Mesenchymal stem cell (in vitro differentiated cells and primary cell): ENCODE measurements at regions not wholly inside any gene's neighbourhood (a gene's known extent, or its start where the extent isn't known, plus 50 kb on each side); places are given as distances from the start of the nearest gene placed in this dataset.

Experiments used
- DNase-seq: peaks from one replicate; pipeline ENCODE4 v3.0.0-alpha.2; 2013
- H2AFZ ChIP-seq: one replicate; pipeline ENCODE4 v1.6.1; 2013; ENCODE audit warnings: low read depth, mild to moderate bottlenecking, control low read depth, inconsistent platforms, low read length, moderate library complexity
- H2AK5ac ChIP-seq: 2 replicates; pipeline ENCODE4 v1.6.1; 2013; ENCODE audit warnings: low read length, moderate library complexity, mild to moderate bottlenecking, inconsistent platforms; ENCODE audit not compliant: severe bottlenecking
- H2BK120ac ChIP-seq: one replicate; pipeline ENCODE4 v1.6.1; 2013; ENCODE audit warnings: low read depth, mild to moderate bottlenecking, inconsistent platforms, low read length, moderate library complexity
- H2BK12ac ChIP-seq, 2 experiments: one replicate each; pipeline ENCODE4 v1.6.1; 2013; ENCODE audit warnings: inconsistent platforms in 2 of 2, low read length in 2 of 2, mild to moderate bottlenecking in 2 of 2, moderate library complexity in 2 of 2, control low read depth in 1 of 2
- H2BK15ac ChIP-seq: one replicate; pipeline ENCODE4 v1.6.1; 2013; ENCODE audit warnings: mild to moderate bottlenecking, low read depth, inconsistent platforms; ENCODE audit not compliant: poor library complexity, severe bottlenecking
- H2BK5ac ChIP-seq: 2 replicates; pipeline ENCODE4 v1.6.1; 2013; ENCODE audit warnings: low read depth, mild to moderate bottlenecking, low read length, control low read depth, inconsistent platforms; ENCODE audit not compliant: poor library complexity, severe bottlenecking
- H3K14ac ChIP-seq, 2 experiments: one replicate each; pipeline ENCODE4 v1.6.1; 2013; ENCODE audit warnings: inconsistent platforms in 2 of 2, low read length in 2 of 2, control low read depth in 1 of 2, mild to moderate bottlenecking in 1 of 2, moderate library complexity in 1 of 2
- H3K18ac ChIP-seq, 2 experiments: one replicate each; pipeline ENCODE4 v1.6.1; 2013; ENCODE audit warnings: inconsistent platforms in 2 of 2, low read length in 2 of 2, control low read depth in 1 of 2, low read depth in 1 of 2, mild to moderate bottlenecking in 1 of 2
- H3K23ac ChIP-seq, 2 experiments: one replicate each; pipeline ENCODE4 v1.6.1; 2013; ENCODE audit warnings: inconsistent platforms in 2 of 2, low read length in 2 of 2, mild to moderate bottlenecking in 2 of 2, moderate library complexity in 2 of 2, control low read depth in 1 of 2
- H3K27ac ChIP-seq: 2 replicates; pipeline ENCODE4 v1.5.1; 2013; ENCODE audit warnings: mild to moderate bottlenecking, moderate library complexity, low read length, control low read depth, inconsistent platforms; ENCODE audit not compliant: poor library complexity, severe bottlenecking
- H3K27me3 ChIP-seq, 2 experiments: 2 replicates each; pipeline versions ENCODE4 v1.6.1 to v1.7.0; 2013; ENCODE audit warnings: low read length in 2 of 2, mild to moderate bottlenecking in 2 of 2, moderate library complexity in 2 of 2, control low read depth in 1 of 2, inconsistent platforms in 1 of 2; ENCODE audit not compliant: control insufficient read depth in 1 of 2, insufficient read depth in 1 of 2
- H3K36me3 ChIP-seq, 2 experiments: 2 replicates each; pipeline versions ENCODE4 v1.6.1 to v1.7.0; 2013; ENCODE audit warnings: low read length in 2 of 2, control low read depth in 1 of 2, inconsistent platforms in 1 of 2, low read depth in 1 of 2, mild to moderate bottlenecking in 1 of 2; ENCODE audit not compliant: insufficient read depth in 2 of 2, control insufficient read depth in 1 of 2
- H3K4ac ChIP-seq, 2 experiments: one replicate each; pipeline ENCODE4 v1.6.1; 2013; ENCODE audit warnings: inconsistent platforms in 2 of 2, low read length in 2 of 2, mild to moderate bottlenecking in 2 of 2, moderate library complexity in 2 of 2, control low read depth in 1 of 2, low read depth in 1 of 2
- H3K4me1 ChIP-seq: 2 replicates; pipeline ENCODE4 v1.6.1; 2013; ENCODE audit warnings: low read depth, low read length, control low read depth; ENCODE audit not compliant: control insufficient read depth, insufficient read depth
- H3K4me2 ChIP-seq: 2 replicates; pipeline ENCODE4 v1.6.1; 2013; ENCODE audit warnings: low read length, mild to moderate bottlenecking, inconsistent platforms; ENCODE audit not compliant: poor library complexity, severe bottlenecking
- H3K4me3 ChIP-seq, 2 experiments: 2 replicates each; pipeline versions ENCODE4 v1.5.1 to v1.7.0; 2013; ENCODE audit warnings: low read length in 2 of 2, mild to moderate bottlenecking in 2 of 2, control low read depth in 1 of 2, low read depth in 1 of 2; ENCODE audit not compliant: insufficient read depth in 1 of 2
- H3K79me1 ChIP-seq: replicated peaks from 2 replicates; pipeline ENCODE4 v1.6.1; 2013; ENCODE audit warnings: mild to moderate bottlenecking, control low read depth, low read length, inconsistent platforms; ENCODE audit not compliant: poor library complexity, severe bottlenecking
- H3K9ac ChIP-seq: 2 replicates; pipeline ENCODE4 v1.7.0; 2013; ENCODE audit warnings: mild to moderate bottlenecking, low read length, moderate library complexity
- H3K9me3 ChIP-seq: 2 replicates; pipeline ENCODE4 v1.7.0; 2013; ENCODE audit warnings: mild to moderate bottlenecking, low read length; ENCODE audit not compliant: control insufficient read depth
- H4K8ac ChIP-seq: one replicate; pipeline ENCODE4 v1.6.1; 2013; ENCODE audit warnings: inconsistent platforms, mild to moderate bottlenecking, low read length, moderate library complexity
- H4K91ac ChIP-seq: one replicate; pipeline ENCODE4 v1.6.1; 2013; ENCODE audit warnings: mild to moderate bottlenecking, low read length, inconsistent platforms
- WGBS: methylation state at CpG from one replicate; pipeline ENCODE4 v1.1.7; 2013; ENCODE audit warnings: mixed read lengths; 5-methylcytosine and 5-hydroxymethylcytosine counted together

DNA sequence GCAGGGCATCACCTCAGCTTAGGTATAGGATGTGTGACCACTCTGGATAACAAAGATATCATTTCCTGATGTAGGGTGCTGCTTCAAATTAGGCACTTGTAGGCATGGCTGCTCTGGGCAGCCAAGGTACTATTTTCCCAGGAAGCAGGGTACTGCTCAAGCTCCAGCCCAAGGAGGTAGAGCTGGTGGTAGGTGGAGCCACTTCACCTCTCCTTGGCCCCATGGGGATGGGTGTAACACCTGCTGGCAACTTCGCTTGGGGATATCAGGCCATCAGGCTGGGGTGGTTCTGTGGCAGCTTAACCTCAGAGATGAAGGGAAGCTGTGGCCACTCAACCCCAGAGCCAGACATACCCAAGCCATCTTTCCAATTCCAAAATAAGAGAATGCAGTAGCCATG, 147.1 kb upstream of the IGF1R start:
- Histone ChIP-seq H3K79me1 (no peaks in the 10 kb centered on the region), H2BK5ac (no peak overlapping the region), H2BK12ac (no peak overlapping the region), H2BK15ac (no peak overlapping the region), H3K18ac (no peak overlapping the region), H3K9me3 (peaks cover 7% of the 10 kb centered on the region), H3K4me3 (no peak overlapping the region), H3K36me3 (no peaks in the 10 kb centered on the region), H2AFZ (no peak overlapping the region), H4K8ac (no peak overlapping the region), H4K91ac (no peak overlapping the region), H3K9ac (no peak overlapping the region), H3K14ac (no peak overlapping the region), H2BK120ac (no peak overlapping the region), H3K27me3 (peaks cover 30 to 31% of the 10 kb centered on the region in 2 experiments), H3K4me2 (no peak overlapping the region), H3K27ac (no peak overlapping the region), H3K4me1 (no peaks in the 10 kb centered on the region), H3K4ac (no peak overlapping the region), H3K23ac (no peak overlapping the region), H2AK5ac (no peak overlapping the region)
- DNase-seq, result no peak
- no CpG with 5 or more reads among the region's 1 CpG for WGBS

DNA sequence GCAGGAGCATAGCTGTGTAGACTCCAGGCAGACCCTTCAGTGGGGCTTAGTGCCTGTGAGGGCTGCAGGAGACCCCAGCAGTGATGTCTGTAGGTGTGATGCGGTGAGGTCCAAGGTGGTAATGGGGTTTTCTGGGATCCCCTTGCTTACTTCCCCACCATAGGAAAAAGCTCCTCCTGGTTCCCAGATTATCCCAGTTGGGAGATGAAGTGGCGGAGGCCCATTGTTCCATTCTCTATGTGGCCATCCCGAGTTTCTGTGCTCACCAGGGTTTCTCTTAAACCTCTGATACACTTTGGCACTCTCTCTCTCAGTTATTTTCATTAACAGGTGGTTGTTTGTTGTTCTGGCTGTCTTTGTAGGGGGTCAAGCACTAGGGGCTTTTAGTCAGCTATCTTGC, 146.7 kb upstream of the IGF1R start:
- no peak overlapping the region for H4K8ac ChIP-seq

DNA sequence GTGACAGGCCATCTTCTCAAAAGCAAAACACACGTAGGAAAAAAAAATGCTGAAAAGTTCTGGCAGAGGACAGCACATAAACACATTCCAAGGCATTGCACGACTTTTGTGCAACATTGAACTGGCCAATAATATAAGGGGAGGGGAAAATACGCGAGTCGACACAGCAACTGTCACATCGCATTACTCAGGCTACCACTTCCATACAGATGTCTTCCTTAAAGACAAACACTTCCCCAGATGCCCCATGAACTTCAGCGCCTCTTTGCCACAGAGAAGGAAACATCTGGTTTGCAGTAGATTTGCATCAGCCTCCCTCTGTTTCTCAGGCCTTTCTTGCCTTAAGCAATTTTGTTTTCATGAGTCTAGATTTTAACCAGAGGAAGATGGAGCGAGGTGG, 144.4 kb upstream of the IGF1R start:
- Histone ChIP-seq H3K4me3 (no peak overlapping the region), H3K36me3 (no peaks in the 10 kb centered on the region), H3K27ac (no peak overlapping the region), H3K9me3 (peaks cover 7% of the 10 kb centered on the region), H2AFZ (no peak overlapping the region), H2AK5ac (no peak overlapping the region), H3K4ac (no peak overlapping the region), H3K18ac (no peak overlapping the region), H3K23ac (no peak overlapping the region), H4K8ac (no peak overlapping the region), H2BK120ac (no peak overlapping the region), H4K91ac (no peak overlapping the region), H3K4me1 (no peaks in the 10 kb centered on the region), H3K14ac (no peak overlapping the region), H2BK5ac (no peak overlapping the region), H3K9ac (no peak overlapping the region), H3K27me3 (peaks cover 38 to 41% of the 10 kb centered on the region in 2 experiments), H2BK12ac (no peak overlapping the region), H3K4me2 (no peak overlapping the region), H3K79me1 (no peaks in the 10 kb centered on the region), H2BK15ac (no peak overlapping the region)
- DNase-seq, result peak; percentile 73
- WGBS, result 44% methylated on average over 8 of the region's 8 CpGs

More for the DNA sequence above, 146.7 kb upstream of the IGF1R start:
- H3K14ac ChIP-seq, result no peak overlapping the region
- H3K9ac ChIP-seq, result no peak overlapping the region
- H3K4me1 ChIP-seq, result no peaks in the 10 kb centered on the region
- no peak overlapping the region for H3K4me2 ChIP-seq
- H2AK5ac ChIP-seq, result no peak overlapping the region
- no peak overlapping the region for H3K23ac ChIP-seq
- H4K91ac ChIP-seq, result no peak overlapping the region
- H3K36me3 ChIP-seq, result no peaks in the 10 kb centered on the region
- H3K18ac ChIP-seq, result no peak overlapping the region
- no peak overlapping the region for H3K4ac ChIP-seq
- H3K27ac ChIP-seq, result no peak overlapping the region
- H2BK12ac ChIP-seq, result no peak overlapping the region
- H3K27me3 ChIP-seq, result peaks cover 35 to 36% of the 10 kb centered on the region in 2 experiments
- no peak overlapping the region for H2AFZ ChIP-seq
- WGBS, result 100% methylated on average over 1 of the region's 3 CpGs
- peaks cover 7% of the 10 kb centered on the region for H3K9me3 ChIP-seq
- H2BK120ac ChIP-seq, result no peak overlapping the region
- no peak overlapping the region for H2BK15ac ChIP-seq
- H3K4me3 ChIP-seq, result no peak overlapping the region
- no peaks in the 10 kb centered on the region for H3K79me1 ChIP-seq
- DNase-seq, result no peak
- no peak overlapping the region for H2BK5ac ChIP-seq

DNA sequence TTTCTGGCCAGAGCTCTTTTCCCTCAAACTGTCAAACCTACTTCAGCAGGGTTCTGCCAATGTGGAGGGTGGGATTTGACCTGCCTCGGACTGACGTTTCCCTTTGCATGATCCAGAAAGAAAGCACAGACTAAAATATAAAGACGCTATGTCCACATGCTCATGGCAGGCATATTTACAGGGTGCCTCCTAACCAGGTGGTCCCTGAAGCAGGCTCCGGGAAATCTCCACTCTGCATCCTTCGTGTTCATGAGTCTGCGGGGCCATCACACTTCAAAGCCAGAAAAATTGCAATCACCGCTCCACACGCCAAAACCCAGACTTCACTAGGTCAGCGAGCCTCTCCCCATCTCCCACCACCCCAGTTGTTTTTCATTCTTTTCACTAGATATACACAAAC, 143.3 kb upstream of the IGF1R start:
- Histone ChIP-seq H2BK15ac (peak overlapping the region; percentile 0), H3K4me3 (no peak overlapping the region), H4K91ac (no peak overlapping the region), H2AFZ (no peak overlapping the region), H3K79me1 (no peaks in the 10 kb centered on the region), H3K36me3 (no peaks in the 10 kb centered on the region), H3K18ac (no peak overlapping the region), H3K4me1 (no peaks in the 10 kb centered on the region), H3K9me3 (peaks cover 4% of the 10 kb centered on the region), H3K9ac (no peak overlapping the region), H3K23ac (no peak overlapping the region), H3K4ac (no peak overlapping the region), H3K27me3 (peaks cover 38 to 42% of the 10 kb centered on the region in 2 experiments), H3K4me2 (no peak overlapping the region), H4K8ac (no peak overlapping the region), H3K14ac (no peak overlapping the region), H3K27ac (no peak overlapping the region), H2BK12ac (no peak overlapping the region), H2BK5ac (no peak overlapping the region), H2BK120ac (no peak overlapping the region), H2AK5ac (no peak overlapping the region)
- no peak for DNase-seq
- 89% methylated on average over 9 of the region's 9 CpGs for WGBS
